Mesenchymal stem cell (in vitro differentiated cells and primary cell): ENCODE measurements at regions not wholly inside any gene's neighbourhood (a gene's known extent, or its start where the extent isn't known, plus 50 kb on each side); places are given as distances from the start of the nearest gene placed in this dataset.

Experiments
- DNase-seq: peaks from one replicate; pipeline ENCODE4 v3.0.0-alpha.2; 2013
- H2AFZ ChIP-seq: one replicate; pipeline ENCODE4 v1.6.1; 2013; ENCODE audit warnings: low read depth, mild to moderate bottlenecking, control low read depth, inconsistent platforms, low read length, moderate library complexity
- H2AK5ac ChIP-seq: 2 replicates; pipeline ENCODE4 v1.6.1; 2013; ENCODE audit warnings: low read length, moderate library complexity, mild to moderate bottlenecking, inconsistent platforms; ENCODE audit not compliant: severe bottlenecking
- H2BK120ac ChIP-seq: one replicate; pipeline ENCODE4 v1.6.1; 2013; ENCODE audit warnings: low read depth, mild to moderate bottlenecking, inconsistent platforms, low read length, moderate library complexity
- H2BK12ac ChIP-seq, 2 experiments: one replicate each; pipeline ENCODE4 v1.6.1; 2013; ENCODE audit warnings: inconsistent platforms in 2 of 2, low read length in 2 of 2, mild to moderate bottlenecking in 2 of 2, moderate library complexity in 2 of 2, control low read depth in 1 of 2
- H2BK15ac ChIP-seq: one replicate; pipeline ENCODE4 v1.6.1; 2013; ENCODE audit warnings: mild to moderate bottlenecking, low read depth, inconsistent platforms; ENCODE audit not compliant: poor library complexity, severe bottlenecking
- H2BK5ac ChIP-seq: 2 replicates; pipeline ENCODE4 v1.6.1; 2013; ENCODE audit warnings: low read depth, mild to moderate bottlenecking, low read length, control low read depth, inconsistent platforms; ENCODE audit not compliant: poor library complexity, severe bottlenecking
- H3K14ac ChIP-seq, 2 experiments: one replicate each; pipeline ENCODE4 v1.6.1; 2013; ENCODE audit warnings: inconsistent platforms in 2 of 2, low read length in 2 of 2, control low read depth in 1 of 2, mild to moderate bottlenecking in 1 of 2, moderate library complexity in 1 of 2
- H3K18ac ChIP-seq, 2 experiments: one replicate each; pipeline ENCODE4 v1.6.1; 2013; ENCODE audit warnings: inconsistent platforms in 2 of 2, low read length in 2 of 2, control low read depth in 1 of 2, low read depth in 1 of 2, mild to moderate bottlenecking in 1 of 2
- H3K23ac ChIP-seq, 2 experiments: one replicate each; pipeline ENCODE4 v1.6.1; 2013; ENCODE audit warnings: inconsistent platforms in 2 of 2, low read length in 2 of 2, mild to moderate bottlenecking in 2 of 2, moderate library complexity in 2 of 2, control low read depth in 1 of 2
- H3K27ac ChIP-seq: 2 replicates; pipeline ENCODE4 v1.5.1; 2013; ENCODE audit warnings: mild to moderate bottlenecking, moderate library complexity, low read length, control low read depth, inconsistent platforms; ENCODE audit not compliant: poor library complexity, severe bottlenecking
- H3K27me3 ChIP-seq, 2 experiments: 2 replicates each; pipeline versions ENCODE4 v1.6.1 to v1.7.0; 2013; ENCODE audit warnings: low read length in 2 of 2, mild to moderate bottlenecking in 2 of 2, moderate library complexity in 2 of 2, control low read depth in 1 of 2, inconsistent platforms in 1 of 2; ENCODE audit not compliant: control insufficient read depth in 1 of 2, insufficient read depth in 1 of 2
- H3K36me3 ChIP-seq, 2 experiments: 2 replicates each; pipeline versions ENCODE4 v1.6.1 to v1.7.0; 2013; ENCODE audit warnings: low read length in 2 of 2, control low read depth in 1 of 2, inconsistent platforms in 1 of 2, low read depth in 1 of 2, mild to moderate bottlenecking in 1 of 2; ENCODE audit not compliant: insufficient read depth in 2 of 2, control insufficient read depth in 1 of 2
- H3K4ac ChIP-seq, 2 experiments: one replicate each; pipeline ENCODE4 v1.6.1; 2013; ENCODE audit warnings: inconsistent platforms in 2 of 2, low read length in 2 of 2, mild to moderate bottlenecking in 2 of 2, moderate library complexity in 2 of 2, control low read depth in 1 of 2, low read depth in 1 of 2
- H3K4me1 ChIP-seq: 2 replicates; pipeline ENCODE4 v1.6.1; 2013; ENCODE audit warnings: low read depth, low read length, control low read depth; ENCODE audit not compliant: control insufficient read depth, insufficient read depth
- H3K4me2 ChIP-seq: 2 replicates; pipeline ENCODE4 v1.6.1; 2013; ENCODE audit warnings: low read length, mild to moderate bottlenecking, inconsistent platforms; ENCODE audit not compliant: poor library complexity, severe bottlenecking
- H3K4me3 ChIP-seq, 2 experiments: 2 replicates each; pipeline versions ENCODE4 v1.5.1 to v1.7.0; 2013; ENCODE audit warnings: low read length in 2 of 2, mild to moderate bottlenecking in 2 of 2, control low read depth in 1 of 2, low read depth in 1 of 2; ENCODE audit not compliant: insufficient read depth in 1 of 2
- H3K79me1 ChIP-seq: replicated peaks from 2 replicates; pipeline ENCODE4 v1.6.1; 2013; ENCODE audit warnings: mild to moderate bottlenecking, control low read depth, low read length, inconsistent platforms; ENCODE audit not compliant: poor library complexity, severe bottlenecking
- H3K9ac ChIP-seq: 2 replicates; pipeline ENCODE4 v1.7.0; 2013; ENCODE audit warnings: mild to moderate bottlenecking, low read length, moderate library complexity
- H3K9me3 ChIP-seq: 2 replicates; pipeline ENCODE4 v1.7.0; 2013; ENCODE audit warnings: mild to moderate bottlenecking, low read length; ENCODE audit not compliant: control insufficient read depth
- H4K8ac ChIP-seq: one replicate; pipeline ENCODE4 v1.6.1; 2013; ENCODE audit warnings: inconsistent platforms, mild to moderate bottlenecking, low read length, moderate library complexity
- H4K91ac ChIP-seq: one replicate; pipeline ENCODE4 v1.6.1; 2013; ENCODE audit warnings: mild to moderate bottlenecking, low read length, inconsistent platforms
- WGBS: methylation state at CpG from one replicate; pipeline ENCODE4 v1.1.7; 2013; ENCODE audit warnings: mixed read lengths; 5-methylcytosine and 5-hydroxymethylcytosine counted together

DNA sequence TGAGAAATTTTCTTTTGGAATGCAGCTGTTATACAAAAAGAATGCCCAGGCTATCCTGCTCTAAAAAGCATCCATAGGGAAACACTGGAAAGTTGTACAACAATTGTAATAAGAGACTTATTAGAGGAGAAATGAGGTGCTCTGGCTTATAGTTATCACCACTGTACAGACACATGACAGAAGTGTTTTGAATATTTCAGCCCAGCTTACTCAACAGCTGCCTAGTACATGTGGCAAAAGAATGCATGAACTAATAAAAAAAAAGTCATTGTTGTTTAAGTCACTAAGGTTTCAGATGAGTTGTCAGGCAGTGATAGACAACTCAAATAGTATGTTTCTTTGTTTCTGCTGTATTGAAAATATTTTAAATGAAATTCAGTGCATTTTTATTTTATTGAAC, 307.7 kb downstream of the GPM6A start:
- no peak overlapping the region for H3K14ac ChIP-seq
- H3K4ac ChIP-seq: no peak overlapping the region

GRCh38 chr4:175509320-175509719, 302.7 kb downstream of the GPM6A start:
- Histone ChIP-seq H2AFZ (no peak overlapping the region), H4K8ac (no peak overlapping the region), H3K27me3 (no peaks in the 10 kb centered on the region), H4K91ac (no peak overlapping the region), H3K23ac (no peak overlapping the region), H3K79me1 (no peaks in the 10 kb centered on the region), H2BK12ac (no peak overlapping the region), H3K27ac (no peak overlapping the region), H3K14ac (no peak overlapping the region), H3K4ac (no peak overlapping the region), H3K4me3 (no peak overlapping the region), H2AK5ac (no peak overlapping the region), H2BK15ac (no peak overlapping the region), H3K9me3 (no peaks in the 10 kb centered on the region), H3K36me3 (no peaks in the 10 kb centered on the region), H2BK5ac (no peak overlapping the region), H3K18ac (no peak overlapping the region), H3K4me1 (no peaks in the 10 kb centered on the region), H3K4me2 (no peak overlapping the region), H2BK120ac (no peak overlapping the region), H3K9ac (no peak overlapping the region)
- no peak for DNase-seq
- WGBS: 42% methylated on average over 2 of the region's 2 CpGs

More for the DNA sequence above, 307.7 kb downstream of the GPM6A start:
- Histone ChIP-seq H3K79me1 (no peaks in the 10 kb centered on the region), H2BK5ac (no peak overlapping the region), H3K4me3 (no peak overlapping the region), H3K9ac (no peak overlapping the region), H2AK5ac (no peak overlapping the region), H3K9me3 (no peaks in the 10 kb centered on the region), H3K27ac (no peak overlapping the region), H3K36me3 (no peaks in the 10 kb centered on the region), H3K4me2 (no peak overlapping the region), H3K23ac (no peak overlapping the region), H2BK120ac (no peak overlapping the region), H3K18ac (no peak overlapping the region), H2BK12ac (no peak overlapping the region), H4K91ac (no peak overlapping the region), H2AFZ (no peak overlapping the region), H3K27me3 (no peaks in the 10 kb centered on the region), H4K8ac (no peak overlapping the region), H2BK15ac (no peak overlapping the region), H3K4me1 (no peaks in the 10 kb centered on the region)
- DNase-seq: no peak

GRCh38 chr4:175511861-175512260, 300.2 kb downstream of the GPM6A start:
- Histone ChIP-seq H4K91ac (no peak overlapping the region), H3K79me1 (no peaks in the 10 kb centered on the region), H3K4me1 (no peaks in the 10 kb centered on the region), H3K18ac (no peak overlapping the region), H3K36me3 (no peaks in the 10 kb centered on the region), H3K14ac (no peak overlapping the region), H3K4me3 (no peak overlapping the region), H4K8ac (no peak overlapping the region), H3K4me2 (no peak overlapping the region), H3K4ac (no peak overlapping the region), H3K9ac (no peak overlapping the region), H2AFZ (no peak overlapping the region), H2BK15ac (no peak overlapping the region), H2BK12ac (no peak overlapping the region), H3K9me3 (no peaks in the 10 kb centered on the region), H3K27ac (no peak overlapping the region), H3K23ac (no peak overlapping the region), H2BK5ac (no peak overlapping the region), H2AK5ac (no peak overlapping the region), H3K27me3 (no peaks in the 10 kb centered on the region), H2BK120ac (no peak overlapping the region)
- DNase-seq: no peak
- WGBS: 100% methylated on average over 1 of the region's 1 CpG

DNA sequence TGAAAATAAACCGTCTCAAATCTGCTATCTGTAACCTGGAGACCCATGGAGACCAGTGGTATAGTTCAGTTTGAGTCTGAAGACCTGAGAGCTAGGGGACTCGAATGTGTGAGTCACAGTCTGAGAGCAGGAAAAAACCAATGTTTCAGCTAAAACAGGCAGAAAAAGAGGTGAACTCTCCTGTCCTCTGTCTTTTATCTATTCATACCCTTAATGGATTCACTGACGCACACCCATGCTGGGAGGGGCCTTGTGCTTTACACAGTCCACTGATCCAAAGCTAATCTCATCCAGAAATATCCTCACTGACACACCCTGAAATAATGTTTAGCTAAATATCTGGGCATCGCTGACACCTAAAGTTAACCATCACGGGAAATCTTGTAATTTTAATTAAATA, 297.9 kb downstream of the GPM6A start:
- H3K4me3 ChIP-seq: no peak overlapping the region
- H2AFZ ChIP-seq: no peak overlapping the region
- no peaks in the 10 kb centered on the region for H3K36me3 ChIP-seq
- H2BK5ac ChIP-seq: no peak overlapping the region
- H2AK5ac ChIP-seq: no peak overlapping the region
- H2BK15ac ChIP-seq: no peak overlapping the region
- H3K27me3 ChIP-seq: no peaks in the 10 kb centered on the region
- H3K14ac ChIP-seq: no peak overlapping the region
- H2BK120ac ChIP-seq: no peak overlapping the region
- no peak overlapping the region for H3K27ac ChIP-seq
- H2BK12ac ChIP-seq: no peak overlapping the region
- no peak overlapping the region for H3K23ac ChIP-seq
- H3K4me2 ChIP-seq: no peak overlapping the region
- no peak overlapping the region for H4K8ac ChIP-seq
- H3K4ac ChIP-seq: no peak overlapping the region
- 86% methylated on average over 2 of the region's 5 CpGs for WGBS
- H3K4me1 ChIP-seq: no peaks in the 10 kb centered on the region
- H3K9ac ChIP-seq: no peak overlapping the region
- no peaks in the 10 kb centered on the region for H3K79me1 ChIP-seq
- no peak overlapping the region for H4K91ac ChIP-seq
- DNase-seq: no peak
- no peaks in the 10 kb centered on the region for H3K9me3 ChIP-seq
- no peak overlapping the region for H3K18ac ChIP-seq
